GM21381 (cell line): ENCODE measurements at regions not wholly inside any gene's neighbourhood (a gene's known extent, or its start where the extent isn't known, plus 50 kb on each side); places are given as distances from the start of the nearest gene placed in this dataset.
"Not testable (repeated sequence)": the region's sequence is repeated elsewhere in the genome, so short reads cannot be mapped to it uniquely, and the experiment has no call there.

Experiments
- ATAC-seq: cut with Tn5 transposase; IDR thresholded peaks from one replicate; pipeline ENCODE4 v1.9.1; 2021; ENCODE audit warnings: mild to moderate bottlenecking, moderate library complexity; ENCODE audit not compliant: unreplicated experiment

- no peak for ATAC-seq
Measured at GRCh38 chr4:167908816-167909215, 183.5 kb upstream of the ANXA10 start.

- not testable (repeated sequence) for ATAC-seq
Measured at GRCh38 chr4:167912535-167912934, 179.8 kb upstream of the ANXA10 start.

GRCh38 chr4:167918077-167918476 lies 174.3 kb upstream of the ANXA10 start:
- ATAC-seq = no peak

DNA sequence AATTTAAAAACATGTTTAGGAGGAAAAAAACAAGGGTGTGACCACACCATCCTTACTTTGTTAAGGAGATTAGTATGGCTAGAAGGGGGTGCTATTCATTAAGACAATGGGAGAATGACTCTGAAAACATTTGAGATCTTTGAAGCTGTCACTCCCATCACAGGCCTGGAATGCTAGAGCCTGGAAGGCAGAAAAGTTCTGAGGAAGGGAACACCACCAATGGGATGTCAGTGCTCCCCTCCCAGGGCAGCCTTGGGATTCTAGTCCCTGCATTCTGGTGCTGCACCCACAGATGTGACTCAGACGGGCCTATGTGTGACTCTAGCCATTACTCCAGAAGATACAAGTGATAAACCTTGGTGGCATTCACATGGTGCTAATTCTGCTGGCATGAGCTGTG lies 162.2 kb upstream of the ANXA10 start:
- no peak for ATAC-seq

GRCh38 chr4:167934216-167934615 lies 158.1 kb upstream of the ANXA10 start:
- ATAC-seq = no peak

DNA sequence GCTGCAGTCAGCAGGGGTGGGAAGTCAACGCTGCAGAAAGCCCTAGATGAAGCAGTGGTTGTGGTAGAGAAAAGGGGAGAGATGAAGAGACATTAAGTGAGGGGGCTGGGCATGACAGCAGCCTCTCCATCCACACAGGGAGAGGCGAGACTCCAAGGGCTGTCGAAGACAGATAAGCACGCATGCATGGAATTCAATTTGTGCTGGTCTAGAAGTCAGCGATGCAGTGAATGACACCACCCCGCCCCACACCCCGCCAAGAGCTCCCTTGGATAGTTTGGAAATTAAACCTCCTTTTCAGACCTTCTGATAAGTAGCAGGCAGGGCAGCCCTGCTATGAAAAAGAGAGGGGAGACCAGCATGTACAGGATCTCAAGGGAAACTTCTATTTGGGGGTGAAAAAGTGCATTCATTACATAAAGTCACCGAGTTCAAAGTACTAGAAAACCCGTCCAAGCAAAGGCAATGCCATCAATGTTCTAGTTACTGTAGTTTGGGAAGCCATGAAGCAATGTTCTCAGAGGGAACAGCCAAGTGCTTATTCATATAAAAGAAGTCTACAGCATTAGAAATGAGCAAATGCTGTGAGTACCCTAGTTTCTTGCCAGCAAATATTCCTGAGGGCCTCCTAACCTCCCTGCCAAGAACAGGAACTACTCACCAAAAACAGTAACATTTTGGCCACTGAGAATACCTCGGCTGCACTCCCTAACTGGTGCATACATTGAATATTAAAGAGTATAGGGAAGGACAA lies 152.3 kb upstream of the ANXA10 start:
- no peak for ATAC-seq

- ATAC-seq = no peak
Measured at GRCh38 chr4:167943872-167944505, 148.3 kb upstream of the ANXA10 start.

- no peak for ATAC-seq
Measured at GRCh38 chr4:167944721-167945120, 147.6 kb upstream of the ANXA10 start.

DNA sequence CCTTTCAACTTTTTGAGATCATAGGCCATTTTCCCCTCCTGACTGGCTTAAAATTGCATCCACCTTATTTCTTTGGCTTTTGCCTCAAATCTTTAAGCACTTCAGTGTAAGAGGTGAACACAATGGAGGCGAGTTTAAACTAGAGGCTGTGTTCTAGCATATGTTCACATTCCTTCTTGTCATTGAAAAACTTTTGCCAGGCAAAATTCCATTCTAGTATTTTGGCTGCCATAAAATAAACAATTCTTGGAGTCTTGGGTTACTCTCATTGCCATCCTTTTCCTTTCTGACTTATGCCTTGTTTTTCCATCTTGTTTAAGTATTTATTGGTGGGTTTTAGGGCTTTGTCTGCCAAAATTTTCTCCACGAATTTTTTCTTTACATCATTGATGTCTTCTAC lies 137.3 kb upstream of the ANXA10 start:
- ATAC-seq = no peak

- no peak for ATAC-seq
Measured at GRCh38 chr4:167956676-167957075, 135.7 kb upstream of the ANXA10 start.

DNA sequence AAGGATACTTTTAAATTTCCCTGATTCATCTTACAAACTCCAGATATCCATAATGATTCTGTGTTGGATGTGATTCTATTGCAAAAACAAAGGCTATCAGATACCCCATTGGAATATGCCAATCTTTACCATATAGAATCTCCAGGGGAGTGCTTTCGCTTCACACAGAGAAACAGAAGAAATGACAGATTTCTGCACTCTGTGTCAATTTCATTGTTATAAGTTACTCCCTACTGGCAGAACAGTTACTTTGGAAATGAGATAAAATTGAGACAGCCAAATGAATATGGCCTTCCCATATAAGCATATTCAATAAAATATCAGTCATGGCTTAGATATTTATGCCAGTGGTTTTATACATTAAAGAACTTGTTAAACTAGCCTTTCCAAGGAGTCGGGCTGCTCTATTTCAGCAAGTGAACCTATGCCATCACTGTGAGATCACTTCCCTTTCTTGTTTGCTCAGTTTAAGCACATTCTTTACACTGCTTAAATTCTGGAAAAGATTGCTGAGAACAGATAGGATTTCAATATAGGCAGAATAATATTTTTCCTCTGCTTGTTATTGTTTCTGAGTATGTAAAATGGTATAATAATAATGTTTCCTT lies 127.5 kb upstream of the ANXA10 start:
- ATAC-seq = no peak

- no peak for ATAC-seq
Measured at GRCh38 chr4:167966143-167966542, 126.2 kb upstream of the ANXA10 start.

GRCh38 chr4:167973513-167973912 lies 118.8 kb upstream of the ANXA10 start:
- no peak for ATAC-seq

DNA sequence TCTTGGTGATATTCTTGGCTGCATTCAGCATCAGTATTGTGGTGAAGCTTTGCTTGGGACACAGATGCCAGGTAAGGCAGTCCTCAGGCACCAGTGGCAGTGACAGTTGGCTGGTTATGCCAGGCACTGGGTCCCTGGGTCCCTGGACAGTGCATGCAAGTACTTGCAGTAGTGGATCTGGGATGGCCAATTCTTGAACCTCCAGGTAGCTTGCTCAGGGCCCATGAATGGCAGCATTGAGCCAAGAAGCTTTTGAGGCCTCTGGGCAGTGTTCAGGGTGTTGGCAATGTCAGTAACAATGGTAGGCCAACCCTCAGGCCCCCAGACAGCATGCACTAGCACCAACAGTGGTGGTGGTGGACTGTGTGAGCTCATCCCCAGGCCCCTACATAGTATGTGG lies 106.8 kb upstream of the ANXA10 start:
- ATAC-seq = no peak

- ATAC-seq = no peak
Measured at GRCh38 chr4:167986044-167986443, 106.3 kb upstream of the ANXA10 start.

DNA sequence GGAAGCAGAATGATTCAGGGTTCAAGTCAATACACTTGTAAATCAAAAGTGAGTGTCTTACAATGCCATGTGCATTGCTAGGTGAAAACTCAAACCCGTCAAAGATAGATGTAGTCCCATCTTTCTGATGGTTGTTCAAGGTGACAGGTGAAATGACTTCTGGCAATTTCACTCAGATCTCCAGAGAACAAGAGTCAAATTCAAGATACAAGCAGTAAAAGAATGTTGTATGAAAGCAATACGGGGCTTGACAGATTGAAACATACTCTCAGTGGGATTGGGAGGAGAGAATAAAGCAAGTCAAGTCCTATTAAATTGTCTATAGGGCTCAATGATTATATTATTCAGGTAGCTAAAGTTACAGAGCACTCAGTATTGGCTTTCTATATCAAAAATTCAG lies 105.1 kb upstream of the ANXA10 start:
- no peak for ATAC-seq

DNA sequence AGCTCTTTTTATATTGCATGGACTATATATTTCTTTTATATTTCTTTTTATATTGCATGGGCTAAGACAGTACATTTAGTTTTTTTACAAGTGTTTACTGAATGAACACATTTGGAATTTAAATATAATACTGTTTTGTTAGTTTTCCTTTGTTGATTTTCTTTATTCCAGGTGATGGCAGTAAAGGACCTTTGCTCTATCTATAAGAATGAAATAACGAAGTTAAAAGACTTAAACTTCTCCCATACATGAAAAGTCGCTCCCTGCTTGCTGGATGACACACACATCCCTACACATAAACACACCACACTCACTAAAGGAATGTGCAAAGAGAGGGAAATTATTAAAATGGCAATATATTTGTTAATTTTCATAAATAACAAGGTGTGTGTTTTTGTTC lies 102.5 kb upstream of the ANXA10 start:
- ATAC-seq = no peak

DNA sequence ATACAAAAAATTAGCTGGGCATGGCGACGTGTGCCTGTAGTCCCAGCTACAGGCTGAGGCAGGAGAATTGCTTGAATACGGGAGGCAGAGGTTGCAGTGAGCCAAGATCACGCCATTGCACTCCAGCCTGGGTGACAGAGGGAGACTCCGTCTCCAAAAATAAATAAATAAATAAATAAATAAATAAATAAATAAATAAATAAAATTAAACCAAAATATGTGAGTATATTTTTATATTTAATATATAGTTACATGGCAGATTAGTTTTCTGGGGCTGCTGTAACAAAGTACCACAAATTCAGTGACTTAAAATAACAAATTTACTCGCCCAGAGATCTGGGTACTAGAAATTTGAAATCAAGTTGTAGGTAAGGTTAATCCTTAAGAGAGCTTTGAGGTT lies 84.2 kb upstream of the ANXA10 start:
- not testable (repeated sequence) for ATAC-seq

- ATAC-seq = no peak
Measured at GRCh38 chr4:168019019-168019651, 73.2 kb upstream of the ANXA10 start.

GRCh38 chr4:168019921-168020320 lies 72.4 kb upstream of the ANXA10 start:
- no peak for ATAC-seq

DNA sequence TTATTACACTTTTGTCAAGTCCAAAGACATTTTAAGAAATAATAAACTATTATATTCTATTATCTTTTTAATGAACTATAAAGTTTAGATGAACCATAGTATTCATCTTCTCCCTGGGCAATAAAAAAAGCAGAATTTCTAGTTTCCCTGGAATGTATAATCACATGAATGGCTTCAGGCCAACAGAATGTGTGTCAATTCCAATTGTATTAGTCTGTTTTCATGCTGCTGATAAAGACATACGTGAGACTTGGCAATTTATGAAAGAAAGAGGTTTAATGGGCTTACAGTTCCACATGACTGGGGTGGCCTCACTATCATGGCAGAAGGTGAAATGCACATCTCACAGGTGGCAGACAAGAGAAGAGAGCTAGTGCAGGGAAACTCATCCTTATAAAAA lies 70.7 kb upstream of the ANXA10 start:
- no peak for ATAC-seq

- no peak for ATAC-seq
Measured at GRCh38 chr4:168028568-168028967, 63.8 kb upstream of the ANXA10 start.
